MM.1S (cell line): ENCODE measurements at regions not wholly inside any gene's neighbourhood (a gene's known extent, or its start where the extent isn't known, plus 50 kb on each side); places are given as distances from the start of the nearest gene placed in this dataset.

Experiments
- CTCF ChIP-seq: fragments of 300-600 bp; sonication (generic); IDR thresholded peaks from 2 replicates; pipeline ENCODE4 v1.5.1; 2016; ENCODE audit warnings: antibody characterized with exemption, low read length, mixed read lengths
- EZH2 ChIP-seq: fragments of 300-600 bp; sonication (generic); optimal IDR thresholded peaks from 2 replicates; pipeline ENCODE3; 2017; ENCODE audit warnings: low read depth, mild to moderate bottlenecking, antibody characterized with exemption, low read length, mixed read lengths
- EZH2phosphoT487 ChIP-seq: fragments of 300-600 bp; sonication (generic); IDR thresholded peaks from 2 replicates; pipeline ENCODE4 v1.6.1; 2018; ENCODE audit warnings: antibody characterized with exemption, low read length

- TF ChIP-seq EZH2 (no peak), CTCF (no peak), EZH2phosphoT487 (no peak)
These were observed 236.9 kb downstream of the BCAS1 start for GRCh38 chr20:53833333-53834061.
